Mesothelial cell of epicardium (in vitro differentiated cells): ENCODE measurements at regions not wholly inside any gene's neighbourhood (a gene's known extent, or its start where the extent isn't known, plus 50 kb on each side); places are given as distances from the start of the nearest gene placed in this dataset.

ENCODE experiments used
- DNase-seq, 2 experiments: peaks; one replicate each; pipeline ENCODE4 v3.0.0; 2021; ENCODE audit warnings: low spot score in 2 of 2; ENCODE audit not compliant: unreplicated experiment in 2 of 2
- H3K27ac Mint-ChIP-seq: 2 replicates; pipeline ENCODE4 v1.8.0; 2021; ENCODE audit warnings: mixed read lengths
- H3K27me3 Mint-ChIP-seq: 2 replicates; pipeline ENCODE4 v1.8.0; 2021; ENCODE audit warnings: low read depth, mixed read lengths
- H3K36me3 Mint-ChIP-seq: 2 replicates; pipeline ENCODE4 v1.8.0; 2021; ENCODE audit warnings: mixed read lengths
- H3K4me1 Mint-ChIP-seq: 2 replicates; pipeline ENCODE4 v1.8.0; 2021; ENCODE audit warnings: mixed read lengths
- H3K4me3 Mint-ChIP-seq: 2 replicates; pipeline ENCODE4 v1.8.0; 2021; ENCODE audit warnings: mild to moderate bottlenecking, moderate library complexity, mixed read lengths
- H3K9me3 Mint-ChIP-seq: 2 replicates; pipeline ENCODE4 v1.8.0; 2021; ENCODE audit warnings: mixed read lengths
- TF ChIP-seq, protein P1 (sequence below): fragments of 200-600 bp; sonication (generic); IDR thresholded peaks from one replicate; pipeline ENCODE4 v1.5.0; 2021; ENCODE audit warnings: antibody characterized with exemption; ENCODE audit not compliant: unreplicated experiment

DNA sequence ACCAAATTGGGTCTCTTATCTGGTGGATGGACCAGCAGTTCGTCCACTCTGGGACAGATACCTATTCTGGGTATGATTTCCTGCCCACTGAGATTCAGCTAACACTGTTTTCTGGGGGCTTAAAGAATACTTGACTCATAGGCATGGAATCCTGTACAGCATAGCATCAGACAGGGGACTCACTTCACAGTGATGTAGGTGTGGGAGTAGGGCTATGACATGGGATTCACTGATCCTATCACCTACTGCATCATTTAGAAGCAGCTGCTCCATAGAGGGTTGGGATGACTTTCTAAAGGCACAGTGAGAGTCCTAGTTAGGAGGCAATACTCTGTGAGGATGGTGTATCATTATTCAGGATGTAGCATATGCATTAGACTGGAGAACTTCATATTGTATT lies 74.5 kb upstream of the AHI1 start:
- Mint-ChIP-seq H3K27me3 (no peaks in the 10 kb centered on the region), H3K4me3 (no peak overlapping the region), H3K9me3 (no peaks in the 10 kb centered on the region), H3K4me1 (peaks cover 17% of the 10 kb centered on the region), H3K36me3 (no peaks in the 10 kb centered on the region), H3K27ac (no peak overlapping the region)
- no peak for DNase-seq
- TF ChIP-seq, protein P1, sequence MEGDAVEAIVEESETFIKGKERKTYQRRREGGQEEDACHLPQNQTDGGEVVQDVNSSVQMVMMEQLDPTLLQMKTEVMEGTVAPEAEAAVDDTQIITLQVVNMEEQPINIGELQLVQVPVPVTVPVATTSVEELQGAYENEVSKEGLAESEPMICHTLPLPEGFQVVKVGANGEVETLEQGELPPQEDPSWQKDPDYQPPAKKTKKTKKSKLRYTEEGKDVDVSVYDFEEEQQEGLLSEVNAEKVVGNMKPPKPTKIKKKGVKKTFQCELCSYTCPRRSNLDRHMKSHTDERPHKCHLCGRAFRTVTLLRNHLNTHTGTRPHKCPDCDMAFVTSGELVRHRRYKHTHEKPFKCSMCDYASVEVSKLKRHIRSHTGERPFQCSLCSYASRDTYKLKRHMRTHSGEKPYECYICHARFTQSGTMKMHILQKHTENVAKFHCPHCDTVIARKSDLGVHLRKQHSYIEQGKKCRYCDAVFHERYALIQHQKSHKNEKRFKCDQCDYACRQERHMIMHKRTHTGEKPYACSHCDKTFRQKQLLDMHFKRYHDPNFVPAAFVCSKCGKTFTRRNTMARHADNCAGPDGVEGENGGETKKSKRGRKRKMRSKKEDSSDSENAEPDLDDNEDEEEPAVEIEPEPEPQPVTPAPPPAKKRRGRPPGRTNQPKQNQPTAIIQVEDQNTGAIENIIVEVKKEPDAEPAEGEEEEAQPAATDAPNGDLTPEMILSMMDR = no peak

DNA sequence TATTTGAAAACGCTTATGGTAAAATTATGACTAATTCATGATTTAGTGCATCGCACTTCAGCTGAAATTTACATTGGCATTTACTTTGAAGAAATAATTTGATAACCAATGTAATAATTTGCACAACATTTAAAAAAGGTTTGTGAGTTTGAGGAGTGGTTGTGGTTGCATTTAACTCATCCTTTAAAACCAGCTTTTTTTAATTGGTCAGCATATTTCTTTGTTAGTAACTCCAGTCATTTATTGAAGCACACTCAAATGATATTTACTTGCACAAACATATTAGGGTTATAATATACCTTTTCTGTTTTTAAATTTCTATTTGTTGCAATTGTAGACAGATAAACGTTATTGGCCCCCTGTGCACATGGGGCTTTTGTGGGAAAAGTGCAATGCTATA lies 78.1 kb upstream of the AHI1 start:
- H3K27ac Mint-ChIP-seq = no peak overlapping the region
- no peaks in the 10 kb centered on the region for H3K4me1 Mint-ChIP-seq
- no peak for DNase-seq
- TF ChIP-seq, protein P1 = no peak
- no peaks in the 10 kb centered on the region for H3K27me3 Mint-ChIP-seq
- H3K9me3 Mint-ChIP-seq = no peaks in the 10 kb centered on the region
- H3K4me3 Mint-ChIP-seq = no peak overlapping the region
- H3K36me3 Mint-ChIP-seq = no peaks in the 10 kb centered on the region

DNA sequence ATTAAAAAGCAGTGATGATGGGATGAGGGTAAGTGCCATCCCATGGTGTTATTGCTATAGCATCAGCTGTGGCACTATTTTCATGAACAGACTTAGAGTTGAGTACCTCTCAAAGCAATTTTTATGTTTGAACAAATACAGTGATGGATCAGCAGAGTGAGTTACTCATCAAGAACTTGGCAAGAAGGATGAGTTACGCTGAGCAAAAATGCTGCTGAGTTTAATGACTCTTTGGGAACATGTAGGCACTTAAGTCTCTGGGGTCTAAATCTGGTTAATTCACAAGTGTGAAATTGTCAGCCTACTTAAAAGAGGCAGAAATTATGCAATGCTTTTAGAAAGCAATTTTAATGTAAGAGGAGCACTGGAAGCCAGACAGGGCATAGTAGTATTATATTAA lies 78.5 kb upstream of the AHI1 start:
- DNase-seq = no peak

DNA sequence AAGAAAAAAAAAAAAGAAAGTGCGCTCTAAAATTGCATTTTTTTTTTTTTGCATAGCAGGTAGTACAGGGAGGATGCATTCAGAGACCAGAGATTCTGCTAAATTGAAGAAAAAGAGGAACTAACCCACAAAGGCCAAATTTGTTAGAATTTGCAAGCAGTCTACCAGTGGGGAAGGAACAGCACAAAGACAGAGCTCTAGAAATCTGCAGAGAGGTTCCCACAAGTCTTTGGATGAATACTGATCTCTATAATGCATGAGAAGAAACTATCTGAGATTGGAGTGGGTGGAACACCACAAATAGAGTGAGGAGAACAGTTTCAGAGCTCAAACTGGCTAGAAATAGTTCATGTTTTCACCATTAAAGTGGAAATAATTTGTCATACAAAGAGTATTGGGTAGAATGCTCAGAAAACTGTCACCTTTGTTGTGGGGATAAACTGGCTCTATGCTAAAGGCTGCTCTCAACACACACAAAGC lies 79.6 kb upstream of the AHI1 start:
- Mint-ChIP-seq H3K9me3 (no peaks in the 10 kb centered on the region), H3K27ac (no peak overlapping the region), H3K36me3 (no peaks in the 10 kb centered on the region), H3K4me1 (peaks cover 4% of the 10 kb centered on the region), H3K4me3 (no peak overlapping the region), H3K27me3 (no peaks in the 10 kb centered on the region)
- TF ChIP-seq, protein P1 = no peak
- no peak for DNase-seq

More for the DNA sequence above, 78.5 kb upstream of the AHI1 start:
- H3K4me1 Mint-ChIP-seq = no peaks in the 10 kb centered on the region
- no peak overlapping the region for H3K27ac Mint-ChIP-seq
- no peaks in the 10 kb centered on the region for H3K36me3 Mint-ChIP-seq
- H3K27me3 Mint-ChIP-seq = no peaks in the 10 kb centered on the region
- TF ChIP-seq, protein P1 = no peak
- H3K9me3 Mint-ChIP-seq = no peaks in the 10 kb centered on the region
- H3K4me3 Mint-ChIP-seq = no peak overlapping the region

DNA sequence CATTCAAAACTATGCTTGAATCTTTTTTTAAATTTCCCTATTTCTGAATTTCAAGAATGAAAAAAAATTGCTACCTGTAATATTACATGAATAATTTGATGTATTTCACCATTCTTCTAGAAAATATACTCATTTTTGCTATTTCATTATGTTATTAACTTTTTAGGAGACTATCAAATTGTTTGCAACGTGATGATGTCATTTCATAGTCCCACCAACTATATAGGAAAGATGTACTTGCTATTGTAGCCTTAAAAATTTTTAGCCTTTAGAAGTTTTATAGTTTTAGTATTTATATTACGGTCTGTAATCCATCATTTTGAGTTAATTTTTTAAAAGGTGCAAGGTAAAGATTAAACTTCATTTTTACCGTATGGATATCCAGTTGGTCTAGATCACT lies 81.4 kb upstream of the AHI1 start:
- Mint-ChIP-seq H3K27ac (no peak overlapping the region), H3K9me3 (no peaks in the 10 kb centered on the region), H3K4me1 (peaks cover 4% of the 10 kb centered on the region), H3K4me3 (no peak overlapping the region), H3K27me3 (no peaks in the 10 kb centered on the region), H3K36me3 (no peaks in the 10 kb centered on the region)
- DNase-seq = no peak
- TF ChIP-seq, protein P1 = no peak

DNA sequence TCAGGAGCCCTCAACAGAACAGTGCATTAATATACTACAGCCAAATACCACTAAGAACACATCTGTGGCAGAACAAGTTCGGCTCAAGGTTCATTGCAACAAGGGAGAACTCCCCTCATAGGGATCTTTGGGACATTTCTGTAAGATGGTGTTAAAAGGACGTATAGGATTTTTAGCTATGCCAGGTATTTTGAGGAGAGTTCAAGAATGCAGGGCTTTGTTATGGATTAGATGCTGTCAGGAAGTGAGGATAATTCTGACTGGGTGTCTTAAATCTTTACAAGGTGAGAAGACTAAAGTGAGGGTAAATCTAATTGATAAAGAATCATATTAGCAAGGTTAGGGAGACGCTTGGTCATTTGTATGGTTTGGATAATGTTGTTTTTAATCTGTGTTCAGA lies 83.7 kb upstream of the AHI1 start:
- no peak for DNase-seq
- Mint-ChIP-seq H3K27ac (no peak overlapping the region), H3K27me3 (no peaks in the 10 kb centered on the region), H3K4me3 (no peak overlapping the region), H3K9me3 (no peaks in the 10 kb centered on the region), H3K36me3 (no peaks in the 10 kb centered on the region), H3K4me1 (peaks cover 4% of the 10 kb centered on the region)
- TF ChIP-seq, protein P1 = no peak
